ENCODE measurements at regions not wholly inside any gene's neighbourhood (a gene's known extent, or its start where the extent isn't known, plus 50 kb on each side); places are given as distances from the start of the nearest gene placed in this dataset.

DNA sequence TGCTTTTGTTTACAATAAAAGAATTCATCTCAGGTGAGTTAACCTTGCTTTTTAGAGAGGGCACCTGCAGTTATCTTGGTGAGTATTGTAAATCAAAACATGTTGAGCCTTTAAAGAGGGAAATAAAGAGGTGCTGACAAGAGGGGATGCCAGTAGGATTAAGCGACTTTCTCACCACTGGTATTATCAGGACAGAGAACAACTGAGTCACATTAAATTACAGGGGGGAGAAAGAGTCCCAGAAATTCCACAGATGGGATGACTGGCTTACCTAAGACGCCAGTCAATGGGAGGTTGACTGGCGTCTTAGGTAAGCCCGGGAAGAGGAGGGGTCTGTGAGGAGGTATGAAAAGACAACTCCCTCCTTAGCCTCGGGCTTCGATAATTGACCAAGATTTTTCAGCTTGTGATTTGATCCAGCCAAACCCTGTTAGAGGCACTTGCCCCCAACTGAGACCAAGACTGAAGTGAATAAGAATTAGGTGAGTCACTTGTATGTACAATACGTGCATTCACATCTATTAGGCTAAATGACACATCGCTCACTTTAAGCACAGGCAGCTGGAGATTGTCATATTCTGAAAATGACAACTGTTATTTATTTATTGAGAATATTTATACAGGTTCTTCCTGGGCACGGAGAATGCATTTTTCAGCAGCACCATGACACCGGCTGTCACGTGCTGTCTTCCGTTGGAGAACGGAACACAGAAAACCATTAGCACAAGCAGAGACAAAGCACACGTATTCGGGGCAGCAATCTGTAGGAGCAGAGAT lies 117.6 kb downstream of the SEM1 start:
- Histone ChIP-seq H3K36me3 (ENCODE audit: control insufficient read depth in 2 of 2, extremely low read depth in 1 of 2, insufficient read depth in 2 of 2, low read length in 2 of 2) (no peaks in the 10 kb centered on the region), H3K4me2 (ENCODE audit: insufficient read depth, low read length) (no peak overlapping the region), H3K79me2 (ENCODE audit: control insufficient read depth, insufficient read depth, low read length) (no peaks in the 10 kb centered on the region), H3K9ac (replicated peaks; ENCODE audit: extremely low read depth, insufficient read depth, low read length) (no peak overlapping the region), H3K9me3 (replicated peaks; ENCODE audit: control insufficient read depth, insufficient read depth, low read length) (no peaks in the 10 kb centered on the region), H3K27me3 (ENCODE audit: control insufficient read depth in 2 of 2, insufficient read depth in 2 of 2, low read length in 2 of 2) (peaks cover 2 to 7% of the 10 kb centered on the region in 2 experiments), H3K4me1 (ENCODE audit: control insufficient read depth, extremely low read depth, insufficient read depth, low read length) (no peaks in the 10 kb centered on the region), H4K20me1 (replicated peaks; ENCODE audit: control insufficient read depth, extremely low read depth, insufficient read depth, low read length) (no peaks in the 10 kb centered on the region), H2AFZ (ENCODE audit: low read depth, low read length) (no peak overlapping the region), H3K9me1 (replicated peaks; ENCODE audit: control insufficient read depth, extremely low read depth, insufficient read depth, low read length) (no peaks in the 10 kb centered on the region), H3K4me3 (replicated peaks in 1 of 3; ENCODE audit: insufficient read depth in 1 of 3, low read depth in 1 of 3, low read length in 3 of 3) (no peak overlapping the region), H3K27ac (ENCODE audit: insufficient read depth, low read depth, low read length) (no peak overlapping the region)
- ChIA-PET POLR2A (no interaction called here), CTCF (no interaction called here)
- FAIRE-seq = no peak
- dilution Hi-C loops (cut with MboI; ENCODE audit: extremely low pct_ligation_motif_present, low sequenced_read_pairs) (no loop called here), intact Hi-C loops (cut with micrococcal nuclease) (no loop called here)
- no peak for DNase-seq (ENCODE audit: low read depth, low spot score)
- BruUV-seq (replicated peaks) = no TSS peak
- TF ChIP-seq GATA2 (IDR thresholded peaks at IDR 0.05; ENCODE audit: insufficient read depth, insufficient read length, low read depth, low read length) = no peak
- no peak for TF ChIP-seq EZH2 (IDR thresholded peaks at IDR 0.05; ENCODE audit: borderline replicate concordance, low read depth, low read length, severe bottlenecking)
- TF ChIP-seq POLR2AphosphoS5 (IDR thresholded peaks at IDR 0.05; ENCODE audit: insufficient read depth, low read depth, low read length) = no peak
- TF ChIP-seq, protein P1, sequence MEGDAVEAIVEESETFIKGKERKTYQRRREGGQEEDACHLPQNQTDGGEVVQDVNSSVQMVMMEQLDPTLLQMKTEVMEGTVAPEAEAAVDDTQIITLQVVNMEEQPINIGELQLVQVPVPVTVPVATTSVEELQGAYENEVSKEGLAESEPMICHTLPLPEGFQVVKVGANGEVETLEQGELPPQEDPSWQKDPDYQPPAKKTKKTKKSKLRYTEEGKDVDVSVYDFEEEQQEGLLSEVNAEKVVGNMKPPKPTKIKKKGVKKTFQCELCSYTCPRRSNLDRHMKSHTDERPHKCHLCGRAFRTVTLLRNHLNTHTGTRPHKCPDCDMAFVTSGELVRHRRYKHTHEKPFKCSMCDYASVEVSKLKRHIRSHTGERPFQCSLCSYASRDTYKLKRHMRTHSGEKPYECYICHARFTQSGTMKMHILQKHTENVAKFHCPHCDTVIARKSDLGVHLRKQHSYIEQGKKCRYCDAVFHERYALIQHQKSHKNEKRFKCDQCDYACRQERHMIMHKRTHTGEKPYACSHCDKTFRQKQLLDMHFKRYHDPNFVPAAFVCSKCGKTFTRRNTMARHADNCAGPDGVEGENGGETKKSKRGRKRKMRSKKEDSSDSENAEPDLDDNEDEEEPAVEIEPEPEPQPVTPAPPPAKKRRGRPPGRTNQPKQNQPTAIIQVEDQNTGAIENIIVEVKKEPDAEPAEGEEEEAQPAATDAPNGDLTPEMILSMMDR (IDR thresholded peaks at IDR 0.05; ENCODE audit: extremely low read depth in 1 of 2, insufficient read depth in 1 of 2, low read depth in 1 of 2, low read length in 2 of 2) = no peak
